Spleen (tissue), 7 donors: ENCODE measurements at regions not wholly inside any gene's neighbourhood (a gene's known extent, or its start where the extent isn't known, plus 50 kb on each side); places are given as distances from the start of the nearest gene placed in this dataset.

Source experiments
- POLR2A ChIP-seq, 3 donors: fragments of 450-650 bp; IDR thresholded peaks; one replicate each; pipeline ENCODE4 v1.5.1; 2017; ENCODE audit warnings: antibody characterized with exemption in 3 of 3, mild to moderate bottlenecking in 1 of 3
- TF ChIP-seq, protein P1 (sequence below), 11 experiments: fragments of 200-600 bp in 7 of 11; fragments of 450-650 bp in 4 of 11; sonication (generic) in 4 of 11; IDR thresholded peaks in 8 of 11; conservative IDR thresholded peaks in 3 of 11; 1 replicate in 7 of 11; 2 replicates in 4 of 11; pipeline versions ENCODE4 v1.4.0 to v1.8.0; 2016 to 2021; ENCODE audit warnings: antibody characterized with exemption in 11 of 11, inconsistent platforms in 4 of 11, mild to moderate bottlenecking in 1 of 11
- donor health status: DM: no; HTN: no; CAD: no; lungs with moderate emphysema.
- donor health status: DM: no; HTN: no; CAD: no.
- donor health status: DM: no; HTN: no; CAD: no.

DNA sequence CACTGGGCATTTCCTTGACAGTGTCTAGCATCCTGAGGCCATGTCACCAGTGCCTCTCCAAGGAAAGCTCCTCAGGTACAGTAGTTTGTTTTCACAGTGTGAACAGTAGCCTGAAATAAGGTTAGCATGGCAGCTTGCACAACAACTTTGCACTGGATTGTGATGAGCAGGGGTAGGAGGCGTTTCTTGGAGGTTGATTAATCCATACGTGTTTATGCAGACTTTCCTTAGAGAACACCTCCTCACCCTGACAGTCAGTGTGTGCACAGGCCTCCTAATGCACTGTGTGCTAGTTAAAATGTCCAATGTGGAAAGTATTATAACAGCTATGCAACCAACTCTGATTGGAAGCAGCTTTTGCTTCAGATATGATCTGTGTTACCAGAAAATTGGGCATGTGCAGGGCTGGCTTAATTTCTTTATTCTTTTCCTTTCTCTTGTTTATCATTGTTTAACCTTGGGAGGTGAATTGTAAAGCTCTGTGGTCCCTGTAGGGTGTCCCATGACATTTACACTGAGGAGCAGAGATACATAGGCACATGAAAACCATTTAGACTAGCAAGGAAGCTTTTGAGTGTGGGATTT, 77.2 kb upstream of the LDAH start:
- TF ChIP-seq, protein P1, sequence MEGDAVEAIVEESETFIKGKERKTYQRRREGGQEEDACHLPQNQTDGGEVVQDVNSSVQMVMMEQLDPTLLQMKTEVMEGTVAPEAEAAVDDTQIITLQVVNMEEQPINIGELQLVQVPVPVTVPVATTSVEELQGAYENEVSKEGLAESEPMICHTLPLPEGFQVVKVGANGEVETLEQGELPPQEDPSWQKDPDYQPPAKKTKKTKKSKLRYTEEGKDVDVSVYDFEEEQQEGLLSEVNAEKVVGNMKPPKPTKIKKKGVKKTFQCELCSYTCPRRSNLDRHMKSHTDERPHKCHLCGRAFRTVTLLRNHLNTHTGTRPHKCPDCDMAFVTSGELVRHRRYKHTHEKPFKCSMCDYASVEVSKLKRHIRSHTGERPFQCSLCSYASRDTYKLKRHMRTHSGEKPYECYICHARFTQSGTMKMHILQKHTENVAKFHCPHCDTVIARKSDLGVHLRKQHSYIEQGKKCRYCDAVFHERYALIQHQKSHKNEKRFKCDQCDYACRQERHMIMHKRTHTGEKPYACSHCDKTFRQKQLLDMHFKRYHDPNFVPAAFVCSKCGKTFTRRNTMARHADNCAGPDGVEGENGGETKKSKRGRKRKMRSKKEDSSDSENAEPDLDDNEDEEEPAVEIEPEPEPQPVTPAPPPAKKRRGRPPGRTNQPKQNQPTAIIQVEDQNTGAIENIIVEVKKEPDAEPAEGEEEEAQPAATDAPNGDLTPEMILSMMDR (IDR thresholded peaks at IDR 0.05 in 8 of 11, conservative IDR thresholded peaks at IDR 0.05 in 3 of 11): no peak
- no peak for TF ChIP-seq POLR2A (IDR thresholded peaks at IDR 0.05)
